HG02623 (cell line): ENCODE measurements at regions not wholly inside any gene's neighbourhood (a gene's known extent, or its start where the extent isn't known, plus 50 kb on each side); places are given as distances from the start of the nearest gene placed in this dataset.
"Not testable (repeated sequence)": the region's sequence is repeated elsewhere in the genome, so short reads cannot be mapped to it uniquely, and the experiment has no call there.

ENCODE experiments used
- ATAC-seq: cut with Tn5 transposase; IDR thresholded peaks from one replicate; pipeline ENCODE4 v1.9.1; 2021; ENCODE audit warnings: moderate library complexity; ENCODE audit not compliant: unreplicated experiment

DNA sequence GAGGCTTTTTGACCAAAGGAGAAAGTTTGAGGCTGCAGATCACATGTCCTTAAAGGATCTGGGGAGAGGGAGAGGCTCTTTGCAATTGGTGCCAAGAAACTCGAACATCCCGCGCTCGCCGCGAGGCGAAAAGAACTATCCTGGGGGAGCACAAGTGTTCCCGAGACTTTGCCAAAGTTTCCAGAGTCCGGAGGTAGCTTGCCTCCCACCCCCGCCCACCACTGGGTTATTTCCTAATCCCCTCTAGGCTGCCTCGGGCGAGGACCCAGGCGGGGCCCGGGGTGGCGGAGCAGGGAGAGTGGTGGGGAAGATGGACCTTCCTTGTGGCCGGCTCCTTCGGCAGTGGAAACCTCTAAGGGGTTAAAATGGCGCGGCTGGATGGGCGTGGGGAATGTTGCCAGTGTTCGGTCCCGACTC is 114.5 kb downstream of the KCNRG start:
- ATAC-seq = no peak

DNA sequence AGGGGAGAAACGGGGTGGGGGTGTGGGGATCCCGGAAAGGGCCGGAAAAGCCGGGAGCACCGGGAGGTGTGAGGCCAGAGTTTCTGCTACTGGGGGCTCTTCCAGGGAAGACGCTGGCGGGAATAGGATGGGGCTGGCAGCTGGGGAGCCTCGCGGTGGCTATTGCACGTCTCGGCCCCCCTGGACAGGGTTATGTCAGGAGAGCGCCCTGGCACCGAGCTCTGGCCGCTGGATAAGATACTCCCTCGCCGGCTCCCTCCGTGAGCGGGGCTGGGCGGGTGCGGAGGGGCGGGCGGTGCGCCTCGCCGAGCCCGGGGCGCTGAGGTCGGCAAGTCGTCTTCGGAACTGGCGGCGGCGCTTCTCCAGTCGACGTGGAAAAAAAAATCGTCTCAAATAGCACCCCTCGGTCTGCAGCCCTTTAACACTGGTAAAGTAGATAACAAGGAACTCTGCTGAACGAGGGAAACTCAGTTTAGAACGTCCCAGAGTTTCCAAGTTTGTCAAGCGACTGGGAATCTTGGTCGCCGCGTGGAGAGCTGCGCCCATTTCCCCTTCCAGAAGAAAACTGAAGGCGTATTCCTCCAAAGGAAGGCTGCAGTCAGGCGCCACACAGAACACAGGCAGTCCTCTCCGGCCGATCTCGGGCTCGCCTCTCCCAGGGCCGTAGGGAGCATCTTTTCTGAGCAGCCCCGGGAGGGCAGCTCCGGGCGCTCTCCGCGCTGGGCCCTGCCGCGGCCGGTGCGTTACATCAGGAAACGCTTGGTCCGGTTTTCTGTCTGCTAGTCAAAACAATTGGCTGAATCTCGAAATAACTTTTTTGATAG is 115.1 kb downstream of the KCNRG start:
- no peak for ATAC-seq

DNA sequence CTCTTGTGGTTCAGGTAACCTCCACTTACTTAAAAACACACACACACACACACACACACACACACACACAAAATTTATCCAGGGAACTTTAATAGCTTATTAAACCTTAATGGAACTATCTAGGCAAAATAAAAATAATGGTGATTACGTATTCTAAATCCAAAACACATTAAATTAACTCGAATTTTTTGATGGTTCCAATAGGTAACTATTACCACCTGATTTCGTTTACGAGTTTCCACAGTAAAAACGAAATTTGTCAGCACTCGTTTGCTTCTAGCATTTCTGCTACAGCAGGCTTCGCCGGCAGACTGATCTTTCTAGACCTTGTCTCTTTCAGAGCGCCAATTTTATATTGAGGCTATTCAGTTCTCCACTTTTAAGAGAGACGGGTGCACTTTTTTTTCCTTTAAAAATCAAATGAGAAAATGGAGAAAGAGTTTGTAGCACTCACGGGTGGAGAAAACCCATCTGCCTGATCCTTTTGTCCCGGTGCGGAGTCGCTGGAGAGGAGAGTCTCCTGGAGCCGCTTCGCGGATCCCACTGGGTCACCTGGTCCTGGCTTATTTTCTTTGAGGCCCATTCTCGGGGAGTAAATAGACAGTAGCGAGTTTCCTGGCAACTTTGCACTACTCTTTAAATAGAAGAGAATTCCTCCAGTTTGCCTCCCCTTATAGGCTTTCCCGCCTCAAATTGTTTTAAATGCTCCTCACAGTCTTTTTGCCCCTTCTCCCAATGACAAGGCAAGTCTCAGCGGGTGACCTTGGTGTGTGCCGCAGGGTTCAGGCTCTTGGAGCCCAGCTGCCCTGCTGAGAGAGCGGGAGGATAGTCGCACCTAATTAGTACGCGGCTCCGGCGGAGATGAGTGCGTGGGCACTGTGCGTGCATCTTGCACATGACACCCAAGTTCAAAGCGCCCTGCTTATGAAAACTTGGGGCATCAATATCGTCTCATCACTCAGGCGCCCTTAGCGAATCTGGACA is 117.0 kb downstream of the KCNRG start:
- ATAC-seq = no peak

DNA sequence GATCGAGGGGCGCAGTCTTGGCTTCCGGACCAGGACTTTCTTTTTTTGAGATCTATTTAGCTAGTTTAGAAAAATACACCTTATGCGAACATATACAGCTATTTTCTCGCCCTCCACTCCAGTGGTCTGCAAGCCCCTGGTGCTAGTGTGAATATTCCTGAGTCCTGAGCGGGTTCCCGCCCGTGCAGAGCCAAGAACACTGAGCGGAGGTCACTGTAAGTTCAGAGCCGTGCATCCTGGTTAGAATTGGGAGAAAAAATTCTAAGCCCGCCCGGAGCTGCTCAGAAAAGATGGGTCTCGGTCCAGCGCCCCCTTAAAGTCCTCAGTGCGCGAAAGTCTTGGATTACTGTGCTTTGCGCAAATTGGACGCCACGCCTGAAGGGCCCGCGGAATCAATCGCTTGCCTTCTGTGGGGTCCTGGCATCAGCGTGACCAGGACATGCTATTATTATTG is 117.7 kb downstream of the KCNRG start:
- no peak for ATAC-seq

DNA sequence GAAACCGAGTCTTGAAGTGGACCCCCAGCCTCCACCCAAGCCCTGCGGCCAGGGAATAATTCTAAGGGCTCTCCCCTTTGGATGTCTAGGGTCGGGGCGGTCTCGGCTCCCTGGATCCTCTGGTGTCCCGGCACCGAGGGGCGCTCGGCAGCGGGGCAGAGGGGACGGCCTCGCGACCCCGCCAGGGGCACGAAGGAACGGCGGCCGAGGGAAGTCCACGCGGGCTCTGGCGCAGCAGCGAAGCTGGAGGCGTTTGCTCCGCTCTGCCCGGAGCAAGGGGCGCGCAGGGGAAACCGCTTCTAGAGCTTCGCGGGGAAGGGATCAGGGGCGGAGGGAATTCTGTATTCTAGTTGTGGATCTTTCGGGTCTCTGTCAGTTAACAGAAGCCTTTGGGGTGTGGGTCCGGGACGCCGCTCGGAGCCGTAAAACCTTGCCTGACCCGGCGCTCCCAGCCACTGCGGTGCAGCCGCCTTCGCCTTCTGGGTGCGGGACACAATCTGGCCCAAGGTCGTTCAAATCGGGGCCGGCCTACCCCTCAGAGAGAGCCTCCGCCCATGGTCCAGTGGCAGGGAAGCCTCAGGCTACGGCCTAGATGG is 118.2 kb downstream of the KCNRG start:
- ATAC-seq = no peak

DNA sequence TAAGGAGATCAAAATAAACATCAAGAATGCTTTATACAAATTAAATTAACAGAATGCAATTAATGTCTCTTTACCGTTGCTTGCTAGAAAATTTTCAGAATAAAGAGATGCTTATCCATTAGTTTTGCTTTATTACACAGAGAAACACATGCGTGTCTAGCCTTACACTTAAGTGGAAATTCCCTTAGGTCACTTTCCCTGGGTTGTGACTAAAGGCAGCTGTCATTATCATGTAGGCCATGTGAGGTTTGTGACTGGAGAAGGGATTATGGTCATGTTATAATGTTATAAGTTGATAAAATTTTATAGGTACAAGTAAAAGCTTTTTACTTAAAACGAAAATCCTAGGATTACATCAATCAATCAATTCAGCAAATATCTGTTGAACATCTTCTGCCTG is 121.0 kb downstream of the KCNRG start:
- ATAC-seq = no peak

DNA sequence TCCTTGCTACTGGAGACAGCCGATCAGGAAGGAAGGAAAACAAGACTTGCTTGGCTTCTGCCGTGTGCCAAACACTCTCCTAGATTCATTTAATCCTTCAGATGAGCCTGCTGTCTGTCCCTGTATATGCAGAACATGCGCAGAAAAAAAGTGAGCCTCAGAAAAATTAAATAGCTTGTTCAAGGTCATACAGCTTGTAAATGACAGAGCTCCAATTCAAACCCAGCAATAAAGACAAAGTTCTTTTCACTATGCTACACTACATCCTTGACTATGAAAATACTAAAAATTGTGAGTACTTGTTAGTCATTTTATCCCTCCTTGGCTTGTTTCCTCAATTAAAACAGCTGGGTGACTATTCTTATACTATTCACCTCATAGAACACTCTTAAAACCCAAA is 121.4 kb downstream of the KCNRG start:
- ATAC-seq = no peak

DNA sequence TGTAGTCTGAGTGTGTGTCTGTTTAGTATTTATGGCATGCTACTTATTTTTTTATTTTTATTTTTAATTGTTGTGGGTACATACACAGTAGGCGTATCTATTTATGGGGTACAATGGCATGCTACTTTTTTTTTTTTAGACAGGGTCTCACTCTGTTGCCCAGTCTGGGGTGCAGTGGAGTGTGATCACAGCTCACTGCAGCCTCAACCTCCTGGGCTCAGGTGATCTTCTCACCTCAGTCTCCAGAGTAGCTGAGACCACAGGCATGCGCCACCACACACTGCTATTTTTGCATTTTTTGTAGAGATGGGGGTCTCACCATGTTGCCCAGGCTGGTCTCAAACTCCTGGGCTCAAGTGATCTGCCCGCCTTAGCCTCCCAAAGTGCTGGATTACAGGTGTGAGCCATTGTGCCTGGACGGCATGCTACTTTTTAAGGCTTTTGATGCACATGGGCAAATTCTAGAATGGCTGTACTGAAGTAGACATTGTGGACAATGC is 124.2 kb downstream of the KCNRG start:
- not testable (repeated sequence) for ATAC-seq

DNA sequence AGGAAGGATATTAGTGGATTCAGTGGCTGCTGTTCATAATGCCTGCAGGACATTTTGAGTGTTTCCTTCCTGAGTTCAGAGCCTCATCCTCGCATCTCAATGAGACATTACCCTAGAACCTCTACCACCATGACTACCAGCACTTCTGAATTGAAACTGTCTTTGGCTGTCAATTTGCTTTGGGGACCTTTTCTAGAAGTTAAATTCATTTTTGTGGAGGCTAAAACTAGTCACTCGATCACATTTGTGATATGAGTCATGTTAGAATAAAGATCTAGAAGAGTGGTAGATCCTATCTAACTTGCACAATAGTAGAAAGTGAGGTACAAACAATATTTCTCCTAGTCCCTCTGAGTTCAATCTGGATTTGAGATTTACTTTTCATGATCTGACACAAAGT is 124.9 kb downstream of the KCNRG start:
- no peak for ATAC-seq

DNA sequence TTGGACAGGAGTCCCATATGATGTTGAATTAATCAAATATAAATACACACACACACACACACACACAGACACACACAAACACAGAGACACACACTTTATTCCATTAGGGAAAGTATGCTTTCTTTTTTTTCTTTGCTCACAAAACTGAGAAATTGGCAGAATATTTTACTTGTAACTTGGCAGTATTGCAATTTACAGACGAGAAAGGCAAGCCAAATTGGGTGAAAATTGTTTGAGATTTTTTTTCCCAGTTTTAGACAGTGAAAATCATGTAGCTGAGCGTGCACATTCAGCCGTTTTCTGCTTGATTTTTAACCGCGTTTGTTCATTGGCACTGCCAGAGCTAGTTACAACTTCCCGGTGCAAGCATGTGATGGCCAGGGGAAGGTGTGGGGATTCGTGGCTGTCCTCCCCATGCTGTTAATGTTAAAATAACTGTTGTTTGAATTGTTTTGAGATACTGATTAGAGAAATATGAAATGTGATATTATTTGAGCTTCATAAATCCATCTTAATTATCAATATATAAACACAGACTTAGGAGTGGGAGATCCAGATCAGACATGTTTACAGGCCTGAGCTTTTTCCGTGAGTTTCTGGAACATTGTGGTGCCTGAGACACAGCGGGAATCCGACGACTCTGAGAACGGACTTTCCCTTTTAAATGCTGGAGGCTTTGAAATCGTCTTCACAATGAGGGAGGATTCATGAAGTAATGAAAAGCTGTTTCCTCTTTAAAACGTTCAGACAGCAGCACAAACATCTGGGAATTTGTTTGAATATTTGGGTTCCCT is 125.5 kb downstream of the KCNRG start:
- ATAC-seq = no peak

DNA sequence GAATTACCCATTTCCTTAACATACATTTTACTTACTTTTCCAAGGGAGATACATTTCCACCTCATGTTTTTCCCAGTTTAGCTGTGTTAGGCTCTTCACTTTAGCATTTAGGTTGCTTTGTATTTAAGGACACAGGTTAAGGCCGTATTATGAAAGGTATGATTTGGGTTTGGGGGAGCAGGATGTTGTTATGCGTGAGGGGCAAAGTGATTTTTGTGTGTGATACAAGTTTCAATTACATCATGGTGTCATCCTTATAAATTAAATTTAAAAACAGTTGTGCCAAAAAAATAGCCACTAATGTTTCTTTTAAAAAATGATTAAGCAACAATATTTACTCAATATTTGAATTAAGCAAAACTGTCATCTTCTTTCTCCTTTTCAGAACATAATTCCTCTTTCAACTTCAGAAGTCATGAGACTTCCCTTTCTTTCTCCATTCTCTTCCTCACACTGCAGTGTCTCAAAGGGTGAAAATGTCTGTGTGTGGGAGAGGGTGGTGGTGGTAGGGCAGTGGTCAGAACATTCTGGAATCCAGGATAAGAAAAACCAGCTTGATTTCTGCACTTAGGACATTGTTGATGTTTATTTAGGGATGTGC is 126.2 kb downstream of the KCNRG start:
- ATAC-seq = no peak

DNA sequence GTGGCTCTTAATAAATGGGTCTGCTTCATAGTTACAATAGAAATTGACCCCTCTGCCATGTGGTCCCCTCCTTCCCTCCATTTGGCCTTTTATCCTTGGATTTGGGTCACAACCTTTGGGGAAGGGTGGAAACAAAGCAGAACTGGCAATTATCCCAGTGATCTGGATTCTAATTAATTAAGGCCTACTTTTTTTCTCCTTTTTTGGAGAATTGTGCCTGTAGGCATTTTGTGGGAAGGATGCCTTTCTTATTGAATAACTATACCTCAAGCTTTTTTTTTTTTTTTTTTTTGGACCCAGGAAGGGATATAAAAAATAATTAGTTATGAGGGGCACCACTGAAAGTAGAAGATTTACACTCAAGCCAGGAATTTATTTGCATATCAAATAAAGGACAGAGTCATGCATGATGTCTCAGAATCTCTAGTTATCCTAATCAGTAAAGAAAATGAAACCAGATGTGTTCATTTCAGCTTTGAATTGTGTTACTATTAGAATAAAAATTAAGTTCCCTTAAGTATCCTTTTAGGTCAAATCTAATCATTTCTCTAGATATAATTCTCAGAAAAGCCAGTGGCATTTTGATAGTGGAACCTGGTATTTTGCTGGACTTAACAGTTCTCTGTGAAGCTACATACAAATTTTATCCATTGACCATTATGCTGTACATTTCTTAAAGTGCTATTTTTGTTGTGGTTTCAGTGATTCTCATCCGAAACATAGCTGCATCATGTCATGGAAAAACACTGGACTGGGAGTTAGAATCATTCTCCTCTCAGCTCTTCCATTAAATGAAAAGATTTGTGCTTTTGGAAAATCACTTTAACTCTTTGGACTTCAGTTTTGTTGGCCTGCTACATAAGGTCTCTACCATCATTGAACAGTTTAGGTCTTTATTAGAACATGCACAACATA is 129.3 kb downstream of the KCNRG start:
- ATAC-seq = no peak

DNA sequence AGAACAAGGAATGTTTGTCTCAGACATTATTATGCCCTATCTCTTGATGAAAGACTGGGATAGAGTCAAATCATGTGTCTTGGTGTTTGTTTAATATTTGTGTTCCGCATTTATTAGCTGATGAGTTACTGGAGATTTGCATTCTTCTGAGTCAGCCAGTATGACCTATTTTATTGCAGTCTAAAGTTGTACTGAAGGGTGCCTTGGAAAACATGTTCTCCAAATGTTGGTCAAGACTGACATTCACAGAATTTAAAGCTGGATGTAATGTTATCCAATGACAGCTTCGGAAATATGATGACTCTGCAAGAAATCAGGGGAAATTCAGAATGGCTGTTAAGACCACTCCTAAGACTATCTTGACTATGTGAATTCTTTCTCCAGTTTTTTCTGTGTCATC is 134.0 kb downstream of the KCNRG start:
- no peak for ATAC-seq

DNA sequence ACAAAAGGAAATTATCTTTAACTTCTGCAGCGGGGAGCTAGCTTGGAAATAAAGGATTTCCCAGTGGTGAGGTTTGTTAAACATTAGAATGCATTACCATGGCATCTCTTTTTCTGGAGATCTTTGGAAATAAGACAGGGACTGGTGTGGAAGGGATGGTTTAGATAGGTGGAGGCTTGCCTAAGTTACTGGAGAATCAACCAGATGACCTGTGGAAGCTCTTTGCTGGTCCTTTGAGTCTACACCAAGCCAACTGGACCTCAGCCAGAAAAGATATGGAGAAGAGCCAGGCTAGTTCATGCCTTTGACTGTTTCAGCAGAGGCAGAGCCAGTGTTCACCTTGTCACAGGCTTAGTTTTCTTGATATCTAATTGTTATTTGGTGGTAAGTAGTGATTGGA is 134.7 kb downstream of the KCNRG start:
- ATAC-seq = no peak

DNA sequence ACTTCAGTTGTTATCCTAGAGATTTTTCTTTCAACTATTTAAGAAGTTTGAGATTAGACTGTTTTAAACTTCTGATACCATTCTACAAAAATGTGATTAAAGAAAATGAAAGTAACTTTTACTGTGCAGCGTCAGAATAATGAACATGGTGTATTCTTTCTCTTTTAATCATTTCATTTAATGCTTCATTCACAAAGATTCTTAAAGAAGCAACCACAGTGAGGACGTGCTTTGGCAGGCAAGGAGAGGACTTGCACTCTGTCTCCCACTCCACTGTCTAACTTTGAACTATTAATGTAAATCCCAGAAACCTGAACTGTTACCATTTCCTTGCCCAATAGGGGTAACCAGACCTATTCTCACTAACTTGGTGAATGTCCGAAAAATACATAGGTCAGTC is 137.0 kb downstream of the KCNRG start:
- no peak for ATAC-seq

DNA sequence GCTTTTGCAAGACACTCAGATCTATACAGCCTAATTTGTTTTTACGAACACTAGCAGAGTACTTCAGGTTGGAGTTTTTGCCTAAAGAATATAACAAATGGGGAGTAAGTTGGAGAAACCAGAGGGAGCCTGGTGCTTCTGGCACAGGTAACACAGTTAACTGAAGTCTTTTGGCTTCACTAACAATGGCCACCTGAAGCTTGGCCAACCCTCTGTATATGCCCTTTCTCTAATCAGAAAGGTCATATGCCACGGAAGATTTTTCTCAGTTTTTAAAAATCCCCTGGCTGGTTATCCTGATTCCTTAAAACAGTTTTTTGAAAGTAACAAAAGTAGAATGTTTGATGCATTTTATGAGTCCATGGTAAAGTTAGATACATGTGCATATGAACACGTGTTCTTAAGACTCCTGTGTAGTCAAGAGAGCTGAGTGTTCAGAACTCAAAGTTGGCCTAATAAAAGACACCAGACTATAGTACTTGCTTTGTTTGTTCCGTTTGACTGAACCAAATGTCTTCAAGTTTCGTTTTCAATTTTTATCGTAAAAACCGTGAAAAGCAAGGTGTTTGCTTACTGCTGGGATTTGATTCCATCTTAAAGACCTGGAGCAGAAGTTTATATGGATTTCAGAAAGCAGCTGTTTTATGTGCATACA is 137.5 kb downstream of the KCNRG start:
- ATAC-seq = peak; percentile 67

DNA sequence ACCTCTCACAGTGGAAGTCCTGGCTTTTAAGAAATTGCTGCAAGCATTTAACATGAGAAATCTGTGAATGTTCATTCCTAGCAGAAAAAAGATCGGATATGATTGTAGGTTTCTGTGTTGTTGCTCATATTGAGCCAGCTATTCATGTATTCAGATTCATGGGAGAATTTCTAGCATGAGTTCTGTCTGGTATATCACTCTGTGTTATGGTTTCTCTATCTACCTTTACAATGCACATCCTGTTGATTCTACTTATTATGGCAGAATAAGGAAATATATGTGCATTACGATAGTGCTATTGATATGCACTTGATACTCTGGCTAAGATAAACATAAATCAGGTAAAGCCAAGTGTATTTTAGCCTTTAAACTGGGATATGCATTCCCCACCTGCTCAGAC is 138.2 kb downstream of the KCNRG start:
- no peak for ATAC-seq

DNA sequence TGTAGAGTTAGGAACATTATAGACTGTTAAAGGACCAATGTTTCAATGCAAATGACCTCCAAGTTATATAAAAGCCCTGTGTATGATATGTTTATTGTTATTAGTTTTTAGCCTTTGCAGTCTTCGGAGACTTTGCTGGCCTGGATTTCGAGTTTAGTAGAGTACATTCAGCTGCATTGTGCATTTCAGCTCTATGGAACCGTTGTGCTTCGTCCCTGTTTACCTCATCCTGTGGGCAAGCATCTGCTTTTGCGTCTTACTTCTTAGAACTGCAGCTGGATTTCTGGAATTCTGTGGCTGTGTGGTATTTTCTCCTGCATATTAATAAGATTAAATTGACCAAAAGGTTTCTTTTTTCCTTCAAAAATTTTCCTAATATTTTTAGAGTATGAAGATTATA is 138.6 kb downstream of the KCNRG start:
- ATAC-seq = no peak

DNA sequence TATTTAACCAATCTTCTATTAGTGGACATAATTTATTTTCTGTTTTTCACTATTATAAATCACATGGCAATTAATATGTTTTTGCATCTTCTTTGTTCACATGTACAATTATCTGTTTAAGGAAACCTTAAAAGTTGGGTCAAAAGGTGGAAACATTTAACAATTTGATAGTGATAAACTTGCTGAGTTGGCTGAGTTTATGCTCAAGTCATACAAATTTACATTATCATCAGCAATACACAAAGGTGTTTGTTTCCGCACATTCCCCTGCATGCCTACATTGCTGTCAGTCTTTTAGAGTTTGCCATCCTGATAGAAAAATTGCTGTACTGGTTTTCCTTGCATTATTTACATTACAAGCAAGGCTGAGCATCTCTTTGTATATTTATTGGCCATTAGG is 139.5 kb downstream of the KCNRG start:
- no peak for ATAC-seq
